WI38 (cell line): ENCODE measurements at regions not wholly inside any gene's neighbourhood (a gene's known extent, or its start where the extent isn't known, plus 50 kb on each side); places are given as distances from the start of the nearest gene placed in this dataset.

ENCODE experiments used
- H3K4me3 ChIP-seq: 2 replicates; pipeline ENCODE4 v1.5.1; 2011; ENCODE audit warnings: low read depth, mild to moderate bottlenecking, control low read depth, low read length
- CTCF ChIP-seq: IDR thresholded peaks from 2 replicates; pipeline ENCODE4 v1.5.1; 2012; ENCODE audit warnings: low read depth, mild to moderate bottlenecking, control low read depth, low read length

- TF ChIP-seq CTCF: no peak
- no peak overlapping the region for H3K4me3 ChIP-seq
Measured at GRCh38 chr3:94961423-94962100, 898.7 kb downstream of the NSUN3 start.

- no peak for TF ChIP-seq CTCF
- H3K4me3 ChIP-seq: no peak overlapping the region
Measured at GRCh38 chr3:94965867-94966475, 903.1 kb downstream of the NSUN3 start.

- no peak for TF ChIP-seq CTCF
- H3K4me3 ChIP-seq: no peak overlapping the region
Measured at GRCh38 chr3:94967196-94967595, 904.3 kb downstream of the NSUN3 start.

GRCh38 chr3:94968519-94968918, 905.7 kb downstream of the NSUN3 start:
- no peak overlapping the region for H3K4me3 ChIP-seq
- no peak for TF ChIP-seq CTCF

- H3K4me3 ChIP-seq: no peak overlapping the region
- no peak for TF ChIP-seq CTCF
Measured at GRCh38 chr3:94972066-94972465, 909.2 kb downstream of the NSUN3 start.

GRCh38 chr3:94978084-94978483, 915.2 kb downstream of the NSUN3 start:
- no peak for TF ChIP-seq CTCF
- H3K4me3 ChIP-seq: no peak overlapping the region

- H3K4me3 ChIP-seq: no peak overlapping the region
- no peak for TF ChIP-seq CTCF
Measured at GRCh38 chr3:94985778-94986177, 922.9 kb downstream of the NSUN3 start.
